Transverse colon (tissue), 4 donors: ENCODE measurements at regions not wholly inside any gene's neighbourhood (a gene's known extent, or its start where the extent isn't known, plus 50 kb on each side); places are given as distances from the start of the nearest gene placed in this dataset.

Experiments
- EP300 ChIP-seq: sonication (generic); formaldehyde crosslinking; IDR thresholded peaks from one replicate; pipeline ENCODE4 v1.6.1; 2017; ENCODE audit warnings: antibody characterized with exemption, low read depth
- POLR2A ChIP-seq: fragments of 450-650 bp; IDR thresholded peaks from one replicate; pipeline ENCODE4 v1.6.1; 2016; ENCODE audit warnings: antibody characterized with exemption, mild to moderate bottlenecking, moderate library complexity
- POLR2AphosphoS5 ChIP-seq, 3 donors: sonication (generic); formaldehyde crosslinking; IDR thresholded peaks; one replicate each; pipeline ENCODE4 v1.6.1; 2016; ENCODE audit warnings: antibody characterized with exemption in 3 of 3
- TF ChIP-seq, protein P1 (sequence below), 5 experiments: fragments of 200-600 bp in 3 of 5; fragments of 450-650 bp in 2 of 5; sonication (generic) in 3 of 5; IDR thresholded peaks; 1 replicate in 2 of 5; 2 replicates in 3 of 5; pipeline ENCODE4 v1.5.1; 2016 to 2017; ENCODE audit warnings: antibody characterized with exemption in 5 of 5, inconsistent platforms in 3 of 5, mild to moderate bottlenecking in 2 of 5, moderate library complexity in 1 of 5

DNA sequence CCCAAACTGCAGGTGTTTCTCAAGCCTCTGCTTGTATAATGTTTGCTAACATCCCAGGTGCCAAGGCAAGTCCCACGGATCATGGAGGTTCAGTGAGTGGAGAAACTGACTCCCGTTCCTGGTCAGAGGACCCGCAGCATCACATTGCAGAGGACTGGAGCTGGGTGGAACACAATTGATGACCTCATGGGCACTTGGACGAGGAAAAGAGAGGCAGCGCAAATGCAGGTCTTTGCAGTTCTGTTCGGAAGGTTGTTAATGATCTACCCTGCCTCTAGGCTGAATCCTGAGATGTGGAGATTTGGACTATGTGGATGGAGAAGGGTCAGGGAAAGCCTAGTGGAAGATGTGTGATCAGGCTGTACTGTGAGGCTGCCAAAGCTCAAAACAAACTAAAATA, 192.9 kb downstream of the DUSP10 start:
- TF ChIP-seq EP300 (no peak), POLR2A (no peak), POLR2AphosphoS5 (IDR thresholded peaks at IDR 0.05) (no peak)
- TF ChIP-seq, protein P1, sequence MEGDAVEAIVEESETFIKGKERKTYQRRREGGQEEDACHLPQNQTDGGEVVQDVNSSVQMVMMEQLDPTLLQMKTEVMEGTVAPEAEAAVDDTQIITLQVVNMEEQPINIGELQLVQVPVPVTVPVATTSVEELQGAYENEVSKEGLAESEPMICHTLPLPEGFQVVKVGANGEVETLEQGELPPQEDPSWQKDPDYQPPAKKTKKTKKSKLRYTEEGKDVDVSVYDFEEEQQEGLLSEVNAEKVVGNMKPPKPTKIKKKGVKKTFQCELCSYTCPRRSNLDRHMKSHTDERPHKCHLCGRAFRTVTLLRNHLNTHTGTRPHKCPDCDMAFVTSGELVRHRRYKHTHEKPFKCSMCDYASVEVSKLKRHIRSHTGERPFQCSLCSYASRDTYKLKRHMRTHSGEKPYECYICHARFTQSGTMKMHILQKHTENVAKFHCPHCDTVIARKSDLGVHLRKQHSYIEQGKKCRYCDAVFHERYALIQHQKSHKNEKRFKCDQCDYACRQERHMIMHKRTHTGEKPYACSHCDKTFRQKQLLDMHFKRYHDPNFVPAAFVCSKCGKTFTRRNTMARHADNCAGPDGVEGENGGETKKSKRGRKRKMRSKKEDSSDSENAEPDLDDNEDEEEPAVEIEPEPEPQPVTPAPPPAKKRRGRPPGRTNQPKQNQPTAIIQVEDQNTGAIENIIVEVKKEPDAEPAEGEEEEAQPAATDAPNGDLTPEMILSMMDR (IDR thresholded peaks at IDR 0.05), result no peak
